Endothelial cell of umbilical vein (primary cell): ENCODE measurements at regions not wholly inside any gene's neighbourhood (a gene's known extent, or its start where the extent isn't known, plus 50 kb on each side); places are given as distances from the start of the nearest gene placed in this dataset.

Experiments used
- BruUV-seq: library from RNA; stranded (reverse); fragments of 400-500 nt; replicated peaks from 2 replicates; lab custom pipeline; 2021; lab: Mats Ljungman, UMichigan
- CTCF ChIA-PET: fragments of 300-600, 350-600 bp; sonication (Branson Sonifier 250); formaldehyde crosslinking; loops from one replicate; lab custom pipeline; 2021; ENCODE audit warnings: antibody characterized with exemption, inconsistent platforms; lab: Charles Lee
- POLR2A ChIA-PET: fragments of 300-600, 350-600 bp; sonication (Branson Sonifier 250); formaldehyde crosslinking; loops from one replicate; lab custom pipeline; 2021; ENCODE audit warnings: antibody characterized with exemption, inconsistent platforms; lab: Charles Lee
- DNase-seq: peaks from one replicate; pipeline ENCODE4 v3.0.0-alpha.2; 2011; ENCODE audit warnings: low read depth, low spot score
- FAIRE-seq: peaks from 2 replicates; lab custom pipeline; 2011; peaks lifted over from hg19 to GRCh38; lab: Jason Lieb, UNC
- H2AFZ ChIP-seq: 2 replicates; pipeline ENCODE4 v1.6.0; 2012; ENCODE audit warnings: low read depth, low read length, control low read depth, inconsistent platforms
- H3K27ac ChIP-seq: 2 replicates; pipeline ENCODE4 v1.5.1; 2011; ENCODE audit warnings: low read depth, mild to moderate bottlenecking, control low read depth, low read length, moderate library complexity; ENCODE audit not compliant: insufficient read depth
- H3K27me3 ChIP-seq, 2 experiments: 2 replicates each; pipeline versions ENCODE4 v1.6.0 to v1.6.1; 2011; ENCODE audit warnings: low read length in 2 of 2, mixed read lengths in 1 of 2; ENCODE audit not compliant: control insufficient read depth in 2 of 2, insufficient read depth in 2 of 2
- H3K36me3 ChIP-seq, 2 experiments: 2 replicates in 1 of 2; 3 replicates in 1 of 2; pipeline ENCODE4 v1.5.1; 2011; ENCODE audit warnings: low read length in 2 of 2, mild to moderate bottlenecking in 1 of 2, moderate library complexity in 1 of 2; ENCODE audit not compliant: control insufficient read depth in 2 of 2, insufficient read depth in 2 of 2; ENCODE audit errors: extremely low read depth in 1 of 2
- H3K4me1 ChIP-seq: 3 replicates; pipeline ENCODE4 v1.5.1; 2011; ENCODE audit warnings: mild to moderate bottlenecking, low read length; ENCODE audit not compliant: control insufficient read depth, insufficient read depth; ENCODE audit errors: extremely low read depth
- H3K4me2 ChIP-seq: 2 replicates; pipeline ENCODE4 v1.6.1; 2011; ENCODE audit warnings: low read length, control low read depth, mixed read lengths; ENCODE audit not compliant: insufficient read depth
- H3K4me3 ChIP-seq, 3 experiments: fragments of 200-600 bp in 1 of 3; sonication (generic), shearing (Covaris generic) in 1 of 3; replicated peaks in 1 of 3; 2 replicates each; pipeline ENCODE4 v1.5.1; 2011 to 2016; ENCODE audit warnings: control low read depth in 3 of 3, low read length in 3 of 3, mild to moderate bottlenecking in 2 of 3, inconsistent platforms in 1 of 3, low read depth in 1 of 3, moderate library complexity in 1 of 3; ENCODE audit not compliant: insufficient read depth in 1 of 3
- H3K79me2 ChIP-seq: 2 replicates; pipeline ENCODE4 v1.6.0; 2012; ENCODE audit warnings: low read length, inconsistent platforms; ENCODE audit not compliant: control insufficient read depth, insufficient read depth
- H3K9ac ChIP-seq: replicated peaks from 2 replicates; pipeline ENCODE3; 2011; ENCODE audit warnings: low read length, control low read depth; ENCODE audit not compliant: insufficient read depth; ENCODE audit errors: extremely low read depth
- H3K9me1 ChIP-seq: replicated peaks from 3 replicates; pipeline ENCODE4 v1.6.0; 2011; ENCODE audit warnings: mild to moderate bottlenecking, low read length; ENCODE audit not compliant: control insufficient read depth, insufficient read depth; ENCODE audit errors: extremely low read depth
- H3K9me3 ChIP-seq: replicated peaks from 2 replicates; pipeline ENCODE4 v1.5.1; 2012; ENCODE audit warnings: low read length, inconsistent platforms; ENCODE audit not compliant: control insufficient read depth, insufficient read depth
- H4K20me1 ChIP-seq: replicated peaks from 2 replicates; pipeline ENCODE3; 2011; ENCODE audit warnings: mild to moderate bottlenecking, low read length; ENCODE audit not compliant: control insufficient read depth, insufficient read depth; ENCODE audit errors: extremely low read depth
- EZH2 ChIP-seq: IDR thresholded peaks from 2 replicates; pipeline ENCODE4 v1.6.1; 2012; ENCODE audit warnings: borderline replicate concordance, low read depth, mild to moderate bottlenecking, moderate library complexity, low read length, inconsistent platforms; ENCODE audit not compliant: severe bottlenecking
- FOS ChIP-seq: IDR thresholded peaks from 2 replicates; pipeline ENCODE4 v1.6.1; 2011; ENCODE audit warnings: mild to moderate bottlenecking, low read length, moderate library complexity, borderline replicate concordance; ENCODE audit not compliant: insufficient read depth
- GATA2 ChIP-seq: IDR thresholded peaks from 2 replicates; pipeline ENCODE4 v1.7.0; 2011; ENCODE audit warnings: low read depth, mild to moderate bottlenecking, moderate library complexity, mixed read lengths, low read length; ENCODE audit not compliant: insufficient read length, insufficient read depth
- JUN ChIP-seq: IDR thresholded peaks from 2 replicates; pipeline ENCODE4 v1.6.1; 2011; ENCODE audit warnings: borderline replicate concordance, low read depth; ENCODE audit not compliant: insufficient read length, insufficient read depth
- MYC ChIP-seq: IDR thresholded peaks from one replicate; pipeline ENCODE4 v1.6.1; 2011; ENCODE audit warnings: mild to moderate bottlenecking, low read depth, low read length
- POLR2A ChIP-seq: IDR thresholded peaks from 2 replicates; pipeline ENCODE4 v1.6.1; 2012; ENCODE audit warnings: low read depth, mild to moderate bottlenecking, control low read depth, low read length
- POLR2AphosphoS5 ChIP-seq: IDR thresholded peaks from 2 replicates; pipeline ENCODE4 v1.6.1; 2012; ENCODE audit warnings: low read depth, mild to moderate bottlenecking, control low read depth, low read length, moderate library complexity; ENCODE audit not compliant: insufficient read depth
- dilution Hi-C: fragments of 300-500 bp; cut with MboI; formaldehyde crosslinking; loops from one replicate; pipeline ENCODE4 v1.15.0; 2019; ENCODE audit warnings: low sequenced_read_pairs; ENCODE audit not compliant: extremely low pct_ligation_motif_present
- intact Hi-C: fragments of 100-400 bp; cut with micrococcal nuclease; formaldehyde crosslinking; loops from one replicate; pipeline ENCODE4 v1.10.0; 2022
- TF ChIP-seq, protein P1 (sequence below): IDR thresholded peaks from 2 replicates; pipeline ENCODE4 v1.6.1; 2011; ENCODE audit not compliant: insufficient read depth, insufficient read length
- TF ChIP-seq, protein P2 (sequence below), 2 donors: IDR thresholded peaks; 1 replicate in 1 of 2; 2 replicates in 1 of 2; pipeline ENCODE4 v1.5.1; 2011; ENCODE audit warnings: low read length in 2 of 2, mild to moderate bottlenecking in 2 of 2, moderate library complexity in 2 of 2, control low read depth in 1 of 2, inconsistent platforms in 1 of 2, low read depth in 1 of 2; ENCODE audit not compliant: insufficient read depth in 1 of 2; ENCODE audit errors: extremely low read depth in 1 of 2

DNA sequence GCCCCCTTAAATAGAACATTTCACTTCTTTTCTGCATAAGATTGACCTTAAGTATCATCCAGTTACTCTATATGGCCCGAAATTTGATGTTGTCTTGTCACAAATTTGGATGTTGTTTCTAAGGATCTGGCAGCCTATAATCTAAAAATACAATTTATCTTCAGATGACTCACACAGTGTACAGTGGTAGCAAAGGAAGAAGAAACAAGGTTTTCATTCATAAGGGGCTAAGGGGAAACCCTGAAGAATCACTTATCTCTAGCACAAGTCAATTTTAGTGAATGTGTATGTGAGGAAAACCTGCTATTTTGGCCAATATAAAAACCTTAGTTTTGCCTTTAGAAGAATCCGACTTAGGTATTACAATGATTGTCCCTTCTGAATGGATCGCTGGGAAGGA lies 606.3 kb upstream of the LRFN5 start:
- dilution Hi-C loops = no loop called here
- FAIRE-seq = no peak
- CTCF ChIA-PET = no interaction called here

More for the DNA sequence above, 606.3 kb upstream of the LRFN5 start:
- Histone ChIP-seq H4K20me1 (no peaks in the 10 kb centered on the region), H3K27ac (no peak overlapping the region), H3K9me3 (peaks cover 4% of the 10 kb centered on the region), H3K4me1 (no peaks in the 10 kb centered on the region), H3K4me3 (no peak overlapping the region), H3K9ac (no peak overlapping the region), H2AFZ (no peak overlapping the region), H3K79me2 (no peaks in the 10 kb centered on the region), H3K9me1 (no peaks in the 10 kb centered on the region), H3K27me3 (no peaks in the 10 kb centered on the region), H3K4me2 (no peak overlapping the region), H3K36me3 (no peaks in the 10 kb centered on the region)
- POLR2A ChIA-PET = no interaction called here
- BruUV-seq = no TSS peak
- TF ChIP-seq, protein P1, sequence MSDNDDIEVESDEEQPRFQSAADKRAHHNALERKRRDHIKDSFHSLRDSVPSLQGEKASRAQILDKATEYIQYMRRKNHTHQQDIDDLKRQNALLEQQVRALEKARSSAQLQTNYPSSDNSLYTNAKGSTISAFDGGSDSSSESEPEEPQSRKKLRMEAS = no peak
- TF ChIP-seq POLR2AphosphoS5 = no peak
- TF ChIP-seq MYC = no peak
- TF ChIP-seq GATA2 = no peak
- TF ChIP-seq POLR2A = no peak
- no peak for TF ChIP-seq JUN
- TF ChIP-seq, protein P2, sequence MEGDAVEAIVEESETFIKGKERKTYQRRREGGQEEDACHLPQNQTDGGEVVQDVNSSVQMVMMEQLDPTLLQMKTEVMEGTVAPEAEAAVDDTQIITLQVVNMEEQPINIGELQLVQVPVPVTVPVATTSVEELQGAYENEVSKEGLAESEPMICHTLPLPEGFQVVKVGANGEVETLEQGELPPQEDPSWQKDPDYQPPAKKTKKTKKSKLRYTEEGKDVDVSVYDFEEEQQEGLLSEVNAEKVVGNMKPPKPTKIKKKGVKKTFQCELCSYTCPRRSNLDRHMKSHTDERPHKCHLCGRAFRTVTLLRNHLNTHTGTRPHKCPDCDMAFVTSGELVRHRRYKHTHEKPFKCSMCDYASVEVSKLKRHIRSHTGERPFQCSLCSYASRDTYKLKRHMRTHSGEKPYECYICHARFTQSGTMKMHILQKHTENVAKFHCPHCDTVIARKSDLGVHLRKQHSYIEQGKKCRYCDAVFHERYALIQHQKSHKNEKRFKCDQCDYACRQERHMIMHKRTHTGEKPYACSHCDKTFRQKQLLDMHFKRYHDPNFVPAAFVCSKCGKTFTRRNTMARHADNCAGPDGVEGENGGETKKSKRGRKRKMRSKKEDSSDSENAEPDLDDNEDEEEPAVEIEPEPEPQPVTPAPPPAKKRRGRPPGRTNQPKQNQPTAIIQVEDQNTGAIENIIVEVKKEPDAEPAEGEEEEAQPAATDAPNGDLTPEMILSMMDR (IDR thresholded peaks at IDR 0.05; ENCODE audit: extremely low read depth in 1 of 2, insufficient read depth in 1 of 2, low read depth in 1 of 2, low read length in 2 of 2) = no peak
- TF ChIP-seq EZH2 = no peak
- TF ChIP-seq FOS = no peak
- DNase-seq = no peak
- intact Hi-C loops = no loop called here
